Heart right ventricle (tissue), 16 donors: ENCODE measurements at regions not wholly inside any gene's neighbourhood (a gene's known extent, or its start where the extent isn't known, plus 50 kb on each side); places are given as distances from the start of the nearest gene placed in this dataset.
"Not testable (repeated sequence)": the region's sequence is repeated elsewhere in the genome, so short reads cannot be mapped to it uniquely, and the experiment has no call there.

ENCODE experiments used
- ATAC-seq, 8 donors: fragments of 200-7000 bp; cut with Tn5 transposase; one replicate each; pipeline ENCODE4 v1.9.1; 2020; ENCODE audit warnings: mild to moderate bottlenecking in 8 of 8, moderate library complexity in 8 of 8, moderate number of reproducible peaks in 1 of 8
- DNase-seq, 2 donors: peaks; one replicate each; pipeline ENCODE4 v3.0.0-alpha.2; 2020
- H3K27ac ChIP-seq, 10 donors: fragments of 200-600 bp; sonication (generic) in 2 of 10; one replicate each; pipeline versions ENCODE4 v1.5.0 to v1.8.0; 2020 to 2022; ENCODE audit warnings: mild to moderate bottlenecking in 3 of 10
- H3K27me3 ChIP-seq, 7 donors: fragments of 200-600 bp; one replicate each; pipeline ENCODE4 v1.8.0; 2021 to 2022; ENCODE audit warnings: mild to moderate bottlenecking in 2 of 7
- H3K36me3 ChIP-seq, 9 donors: fragments of 200-600 bp; sonication (generic) in 1 of 9; one replicate each; pipeline versions ENCODE4 v1.5.0 to v1.8.0; 2020 to 2022; ENCODE audit warnings: mild to moderate bottlenecking in 2 of 9
- H3K4me1 ChIP-seq, 9 donors: fragments of 200-600 bp; sonication (generic) in 1 of 9; one replicate each; pipeline versions ENCODE4 v1.5.0 to v1.8.0; 2020 to 2022; ENCODE audit warnings: mild to moderate bottlenecking in 4 of 9
- H3K4me3 ChIP-seq, 10 donors: fragments of 200-600 bp; sonication (generic) in 2 of 10; one replicate each; pipeline versions ENCODE4 v1.5.0 to v1.8.0; 2020 to 2022; ENCODE audit warnings: mild to moderate bottlenecking in 7 of 10, moderate library complexity in 2 of 10
- H3K9me3 ChIP-seq, 11 donors: fragments of 200-600 bp in 10 of 11; sonication (generic) in 2 of 11; one replicate each; pipeline versions ENCODE4 v1.5.0 to v1.8.0; 2013 to 2022; ENCODE audit warnings: mild to moderate bottlenecking in 2 of 11, control low read depth in 1 of 11, moderate library complexity in 1 of 11
- WGBS, 2 donors: extraction: QIAGEN DNeasy Blood & Tissue Kit; methylation state at CpG; one replicate each; pipeline ENCODE4 v1.1.7; 2013; ENCODE audit warnings: inconsistent platforms in 1 of 2; 5-methylcytosine and 5-hydroxymethylcytosine counted together
- intact Hi-C, 10 donors: fragments of 100-400 bp; cut with DNase I; formaldehyde crosslinking; loops; one replicate each; pipeline versions ENCODE4 v1.11.1 to v1.14.2; 2022
- donor health status: Arrhythmogenic right ventricular cardiomyopathy.
- donor health status: ischemic (EF 13 %, LVEDD 7.1; RV severe dilation, severe dysfunction).
- donor health status: healthy with polysubstance abuse.
- donor health status: DM: no; HTN: yes; CAD: no.
- donor health status: DM: no; HTN: no; CAD: no.
- donor health status: ischemic (EF 25% LVEDD 6.9; RV normal size, moderate dysfunction).
- donor health status: ischemic (EF 25% LVEDD 5.7; RV mildly dilated, moderate dysfunction).
- donor health status: healthy.
- donor health status: DM: yes; HTN: yes; CAD: no.
- donor health status: Ischemic cardiomyopathy.
- donor health status: ischemic (EF 35%, LVEDD 5.7; RV mildly dilated, moderate dysfunction).
- donor health status: nonischemic (EF 11% LVEDD 7.7; RV severe dilation, severe dysfunction).
- donor health status: DM: yes; HTN: yes; CAD: no.
- donor health status: PGD.
- donor health status: ischemic (EF 29% LVEDD 5.4; RV normal size, mild dysfunction).
- donor health status: nonischemic (EF 23%, LVEDD 6.1; RV moderate dilation, normal function).

GRCh38 chr6:26766203-26766902 lies 106.8 kb upstream of the ZNF322 start:
- H3K27ac ChIP-seq, H3K27me3 ChIP-seq, DNase-seq, ATAC-seq, H3K4me1 ChIP-seq, H3K4me3 ChIP-seq, H3K36me3 ChIP-seq, intact Hi-C loops: not testable (repeated sequence)
- no CpG with 5 or more reads among the region's 36 CpGs for WGBS, 2 donors
- H3K9me3 ChIP-seq, result peaks cover 0 to 12% (median 0%) of the 10 kb centered on the region in 11 donors

- intact Hi-C loops, result not testable (repeated sequence)
- WGBS, 2 donors, result no CpG with 5 or more reads among the region's 31 CpGs
Measured at GRCh38 chr6:26770941-26771666, 111.6 kb upstream of the ZNF322 start.

GRCh38 chr6:26773414-26773813 lies 113.9 kb upstream of the ZNF322 start:
- H3K9me3 ChIP-seq, intact Hi-C loops, H3K4me3 ChIP-seq, H3K27me3 ChIP-seq, H3K27ac ChIP-seq, H3K36me3 ChIP-seq, ATAC-seq, DNase-seq, H3K4me1 ChIP-seq: not testable (repeated sequence)
- no CpG with 5 or more reads among the region's 12 CpGs for WGBS, 2 donors

More at GRCh38 chr6:26770941-26771666, 111.6 kb upstream of the ZNF322 start:
- ATAC-seq, DNase-seq, H3K4me1 ChIP-seq, H3K27ac ChIP-seq, H3K36me3 ChIP-seq, H3K27me3 ChIP-seq, H3K9me3 ChIP-seq, H3K4me3 ChIP-seq: not testable (repeated sequence)

- H3K27me3 ChIP-seq, H3K36me3 ChIP-seq, ATAC-seq, H3K9me3 ChIP-seq, H3K4me1 ChIP-seq, H3K27ac ChIP-seq, DNase-seq, intact Hi-C loops, H3K4me3 ChIP-seq: not testable (repeated sequence)
- no CpG with 5 or more reads among the region's 21 CpGs for WGBS, 2 donors
Measured at GRCh38 chr6:26780563-26780962, 121.0 kb upstream of the ZNF322 start.

GRCh38 chr6:26795474-26796307 lies 136.1 kb upstream of the ZNF322 start:
- H3K36me3 ChIP-seq, intact Hi-C loops, ATAC-seq, H3K9me3 ChIP-seq, H3K4me1 ChIP-seq, H3K27ac ChIP-seq, DNase-seq, H3K27me3 ChIP-seq, H3K4me3 ChIP-seq: not testable (repeated sequence)
- WGBS, 2 donors, result no CpG with 5 or more reads among the region's 10 CpGs

- H3K27ac ChIP-seq, H3K4me1 ChIP-seq, H3K27me3 ChIP-seq, H3K9me3 ChIP-seq, H3K36me3 ChIP-seq, ATAC-seq, DNase-seq, H3K4me3 ChIP-seq, intact Hi-C loops: not testable (repeated sequence)
- no CpG with 5 or more reads among the region's 17 CpGs for WGBS, 2 donors
Measured at GRCh38 chr6:26799903-26800633, 140.5 kb upstream of the ZNF322 start.

GRCh38 chr6:26803762-26804161 lies 144.2 kb upstream of the ZNF322 start:
- H3K4me3 ChIP-seq, H3K27me3 ChIP-seq, H3K4me1 ChIP-seq, H3K27ac ChIP-seq, intact Hi-C loops, H3K36me3 ChIP-seq, DNase-seq, ATAC-seq, H3K9me3 ChIP-seq: not testable (repeated sequence)
- no CpG with 5 or more reads among the region's 16 CpGs for WGBS, 2 donors

- H3K9me3 ChIP-seq, H3K4me3 ChIP-seq, intact Hi-C loops, H3K36me3 ChIP-seq, H3K27ac ChIP-seq, ATAC-seq, H3K4me1 ChIP-seq, DNase-seq, H3K27me3 ChIP-seq: not testable (repeated sequence)
- WGBS, 2 donors, result no CpG with 5 or more reads among the region's 36 CpGs
Measured at GRCh38 chr6:26811486-26812116, 152.1 kb upstream of the ZNF322 start.

- H3K27me3 ChIP-seq, H3K4me3 ChIP-seq, H3K9me3 ChIP-seq, ATAC-seq, intact Hi-C loops, DNase-seq, H3K4me1 ChIP-seq, H3K27ac ChIP-seq, H3K36me3 ChIP-seq: not testable (repeated sequence)
- WGBS, 2 donors, result no CpG with 5 or more reads among the region's 5 CpGs
Measured at GRCh38 chr6:26818640-26819225, 159.2 kb upstream of the ZNF322 start.

GRCh38 chr6:26827965-26828364 lies 168.4 kb upstream of the ZNF322 start:
- intact Hi-C loops, DNase-seq, H3K27ac ChIP-seq, H3K4me3 ChIP-seq, H3K27me3 ChIP-seq, H3K9me3 ChIP-seq, H3K4me1 ChIP-seq, ATAC-seq, H3K36me3 ChIP-seq: not testable (repeated sequence)
- WGBS, 2 donors, result no CpG with 5 or more reads among the region's 4 CpGs
